ENCODE measurements at regions not wholly inside any gene's neighbourhood (a gene's known extent, or its start where the extent isn't known, plus 50 kb on each side); places are given as distances from the start of the nearest gene placed in this dataset.

DNA sequence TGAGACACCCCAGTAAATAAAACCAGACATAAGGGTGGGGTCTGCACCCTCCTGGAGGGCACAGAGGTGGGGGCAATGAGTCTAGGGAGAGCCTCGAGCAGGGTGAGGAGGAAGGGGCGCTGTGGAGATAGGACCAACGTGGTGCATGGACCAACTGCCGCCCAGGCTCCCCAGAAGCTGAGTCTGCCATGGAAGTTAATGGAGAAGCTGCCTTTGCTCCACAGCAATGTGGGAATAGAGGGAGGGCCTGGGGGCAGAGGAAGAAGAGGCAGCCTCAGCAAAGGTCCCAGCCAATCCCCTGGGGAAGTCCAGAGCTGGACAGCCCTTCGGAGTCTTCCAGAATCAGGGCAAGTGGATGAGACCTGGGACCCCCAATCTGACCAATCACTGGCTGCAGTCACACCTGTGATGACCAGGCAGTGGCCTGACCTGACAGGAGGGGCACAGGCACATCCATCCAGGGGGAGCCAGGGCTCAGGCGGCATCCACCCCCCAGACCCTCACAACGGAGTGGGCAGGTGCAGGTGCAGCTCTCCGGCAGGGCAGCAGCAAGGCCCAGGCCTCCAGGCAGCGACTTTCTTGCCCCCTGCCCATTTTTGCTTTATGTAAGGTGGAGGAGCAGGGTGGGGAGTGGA lies 242.2 kb upstream of the PPP2R2D start:
- no peaks in the 10 kb centered on the region for H3K27me3 ChIP-seq (replicated peaks; ENCODE audit: control insufficient read depth, insufficient read depth, low read length)
- TF ChIP-seq, protein P1, sequence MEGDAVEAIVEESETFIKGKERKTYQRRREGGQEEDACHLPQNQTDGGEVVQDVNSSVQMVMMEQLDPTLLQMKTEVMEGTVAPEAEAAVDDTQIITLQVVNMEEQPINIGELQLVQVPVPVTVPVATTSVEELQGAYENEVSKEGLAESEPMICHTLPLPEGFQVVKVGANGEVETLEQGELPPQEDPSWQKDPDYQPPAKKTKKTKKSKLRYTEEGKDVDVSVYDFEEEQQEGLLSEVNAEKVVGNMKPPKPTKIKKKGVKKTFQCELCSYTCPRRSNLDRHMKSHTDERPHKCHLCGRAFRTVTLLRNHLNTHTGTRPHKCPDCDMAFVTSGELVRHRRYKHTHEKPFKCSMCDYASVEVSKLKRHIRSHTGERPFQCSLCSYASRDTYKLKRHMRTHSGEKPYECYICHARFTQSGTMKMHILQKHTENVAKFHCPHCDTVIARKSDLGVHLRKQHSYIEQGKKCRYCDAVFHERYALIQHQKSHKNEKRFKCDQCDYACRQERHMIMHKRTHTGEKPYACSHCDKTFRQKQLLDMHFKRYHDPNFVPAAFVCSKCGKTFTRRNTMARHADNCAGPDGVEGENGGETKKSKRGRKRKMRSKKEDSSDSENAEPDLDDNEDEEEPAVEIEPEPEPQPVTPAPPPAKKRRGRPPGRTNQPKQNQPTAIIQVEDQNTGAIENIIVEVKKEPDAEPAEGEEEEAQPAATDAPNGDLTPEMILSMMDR (IDR thresholded peaks at IDR 0.05; ENCODE audit: insufficient read depth, low read length, poor library complexity, severe bottlenecking), result no peak

DNA sequence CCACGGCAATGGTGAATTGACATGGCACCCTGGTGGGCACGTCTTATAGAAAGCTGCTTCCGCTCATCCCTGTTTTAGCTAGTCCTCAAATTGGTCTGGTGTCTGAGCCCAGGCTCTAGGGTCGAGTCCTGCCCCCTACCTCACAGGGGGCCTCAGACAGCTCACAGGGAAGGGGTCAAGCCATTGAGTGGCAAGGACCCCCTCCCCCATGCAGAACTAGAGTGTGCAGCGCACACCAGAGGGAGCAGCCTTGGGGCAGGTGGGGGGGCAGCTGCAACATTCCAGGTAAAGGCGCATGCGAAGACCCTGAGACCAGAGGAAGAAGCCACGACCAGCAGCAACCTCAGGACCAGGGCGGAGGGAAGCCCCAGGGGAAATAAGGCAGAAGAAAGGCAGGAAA lies 240.4 kb upstream of the PPP2R2D start:
- no peak for DNase-seq (ENCODE audit: extremely low read depth, insufficient read length)
- no peak overlapping the region for H3K4me3 ChIP-seq (replicated peaks; ENCODE audit: low read depth, low read length)
- no peaks in the 10 kb centered on the region for H3K27me3 ChIP-seq (replicated peaks; ENCODE audit: control insufficient read depth, insufficient read depth, low read length)
- H3K36me3 ChIP-seq (ENCODE audit: control insufficient read depth, insufficient read depth, low read length), result no peaks in the 10 kb centered on the region
- TF ChIP-seq, protein P1 (IDR thresholded peaks at IDR 0.05; ENCODE audit: insufficient read depth, low read length, poor library complexity, severe bottlenecking), result no peak

More for the DNA sequence above, 242.2 kb upstream of the PPP2R2D start:
- H3K4me3 ChIP-seq (replicated peaks; ENCODE audit: low read depth, low read length), result no peak overlapping the region
- H3K36me3 ChIP-seq (ENCODE audit: control insufficient read depth, insufficient read depth, low read length), result no peaks in the 10 kb centered on the region
- DNase-seq (ENCODE audit: extremely low read depth, insufficient read length), result no peak

DNA sequence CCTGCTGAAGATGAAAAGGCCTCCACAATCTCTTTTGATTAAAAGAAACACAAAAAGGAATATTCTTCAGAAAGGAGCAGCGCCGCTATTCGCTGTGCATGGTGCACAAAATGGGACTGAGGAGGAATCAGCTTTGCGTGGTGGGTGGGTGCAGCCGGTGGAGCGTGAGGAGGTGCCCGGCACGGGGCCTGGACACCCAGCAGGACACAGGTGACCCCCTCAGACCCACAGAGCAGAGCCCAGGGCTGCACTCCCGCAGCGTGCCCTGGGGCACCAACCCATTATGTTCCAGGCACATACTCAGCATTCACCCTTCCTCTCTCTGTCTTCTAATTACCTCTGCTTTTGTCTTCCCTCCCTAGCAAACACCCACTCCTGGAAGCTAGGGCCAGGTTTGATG lies 238.0 kb upstream of the PPP2R2D start:
- Histone ChIP-seq H3K4me3 (replicated peaks; ENCODE audit: low read depth, low read length) (no peak overlapping the region), H3K27me3 (replicated peaks; ENCODE audit: control insufficient read depth, insufficient read depth, low read length) (no peaks in the 10 kb centered on the region), H3K36me3 (ENCODE audit: control insufficient read depth, insufficient read depth, low read length) (no peaks in the 10 kb centered on the region)
- DNase-seq (ENCODE audit: extremely low read depth, insufficient read length), result no peak
- TF ChIP-seq, protein P1 (IDR thresholded peaks at IDR 0.05; ENCODE audit: insufficient read depth, low read length, poor library complexity, severe bottlenecking), result no peak

DNA sequence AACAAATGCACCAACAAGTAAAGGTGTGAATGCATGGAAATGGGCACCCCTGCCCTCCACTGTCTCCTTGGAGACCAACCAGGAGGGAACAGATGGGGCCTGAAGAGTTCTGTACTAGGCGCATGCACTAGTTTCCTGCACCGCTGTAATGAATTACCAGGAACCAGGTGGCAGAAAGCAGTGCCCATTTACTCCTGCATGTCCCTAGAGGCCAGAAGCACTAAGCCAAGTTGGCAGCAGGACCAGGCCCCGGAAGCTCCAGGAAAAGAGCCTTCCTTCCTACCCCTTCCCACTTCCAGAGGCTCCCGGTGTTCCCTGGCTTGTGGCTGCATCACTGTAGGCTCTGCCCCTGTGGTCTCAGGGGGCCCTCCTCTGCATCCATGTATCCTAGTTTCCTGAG lies 237.5 kb upstream of the PPP2R2D start:
- DNase-seq (ENCODE audit: extremely low read depth, insufficient read length), result no peak
- Histone ChIP-seq H3K27me3 (replicated peaks; ENCODE audit: control insufficient read depth, insufficient read depth, low read length) (no peaks in the 10 kb centered on the region), H3K36me3 (ENCODE audit: control insufficient read depth, insufficient read depth, low read length) (no peaks in the 10 kb centered on the region), H3K4me3 (replicated peaks; ENCODE audit: low read depth, low read length) (no peak overlapping the region)
- TF ChIP-seq, protein P1 (IDR thresholded peaks at IDR 0.05; ENCODE audit: insufficient read depth, low read length, poor library complexity, severe bottlenecking), result no peak

DNA sequence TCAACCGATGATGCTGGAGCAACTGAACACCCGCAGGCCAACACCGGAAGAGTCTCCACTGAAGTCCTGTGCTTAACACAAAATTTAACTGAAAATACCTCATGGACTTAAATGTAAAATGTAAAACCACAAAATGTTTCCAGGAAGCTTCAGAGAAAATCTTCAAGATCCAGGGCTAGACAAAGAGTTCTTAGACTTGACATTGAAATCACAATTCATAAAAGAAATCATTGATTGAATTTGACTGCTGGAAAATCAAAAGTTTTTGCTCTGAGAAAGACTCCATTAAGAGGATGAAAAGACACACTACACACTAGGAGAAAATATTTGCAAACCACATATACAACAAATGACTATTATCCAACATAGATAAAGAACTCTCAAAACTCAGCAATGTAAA lies 234.7 kb upstream of the PPP2R2D start:
- H3K4me3 ChIP-seq (replicated peaks; ENCODE audit: low read depth, low read length), result no peak overlapping the region
- no peaks in the 10 kb centered on the region for H3K36me3 ChIP-seq (ENCODE audit: control insufficient read depth, insufficient read depth, low read length)
- no peaks in the 10 kb centered on the region for H3K27me3 ChIP-seq (replicated peaks; ENCODE audit: control insufficient read depth, insufficient read depth, low read length)
- TF ChIP-seq, protein P1 (IDR thresholded peaks at IDR 0.05; ENCODE audit: insufficient read depth, low read length, poor library complexity, severe bottlenecking), result no peak
- DNase-seq (ENCODE audit: extremely low read depth, insufficient read length), result no peak

DNA sequence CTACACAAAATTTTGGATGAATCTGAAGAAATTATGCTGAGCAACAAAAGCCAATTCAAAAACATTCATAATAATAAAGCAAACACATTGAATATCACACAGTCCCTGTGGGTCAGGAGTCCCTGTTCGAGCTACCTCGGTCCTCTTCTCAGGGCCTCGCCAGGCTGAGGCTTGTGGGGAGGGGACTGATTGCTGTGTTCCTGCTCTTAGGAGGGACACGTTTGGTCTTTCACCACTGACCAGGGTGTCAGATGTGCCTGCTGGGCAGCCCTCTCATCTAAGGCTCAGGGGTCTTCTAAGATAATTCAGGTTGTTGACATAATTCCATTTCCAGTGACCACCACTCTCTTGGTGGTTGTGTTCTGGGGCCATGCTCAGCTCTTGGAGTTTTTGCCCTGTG lies 233.8 kb upstream of the PPP2R2D start:
- no peak for DNase-seq (ENCODE audit: extremely low read depth, insufficient read length)
- TF ChIP-seq, protein P1 (IDR thresholded peaks at IDR 0.05; ENCODE audit: insufficient read depth, low read length, poor library complexity, severe bottlenecking), result no peak

More for the DNA sequence above, 233.8 kb upstream of the PPP2R2D start:
- Histone ChIP-seq H3K36me3 (ENCODE audit: control insufficient read depth, insufficient read depth, low read length) (no peaks in the 10 kb centered on the region), H3K27me3 (replicated peaks; ENCODE audit: control insufficient read depth, insufficient read depth, low read length) (no peaks in the 10 kb centered on the region), H3K4me3 (replicated peaks; ENCODE audit: low read depth, low read length) (no peak overlapping the region)

Measured in GM06990 (cell line).